Right lobe of liver (tissue), 4 donors: ENCODE measurements at regions not wholly inside any gene's neighbourhood (a gene's known extent, or its start where the extent isn't known, plus 50 kb on each side); places are given as distances from the start of the nearest gene placed in this dataset.

ENCODE experiments used
- POLR2A ChIP-seq: fragments of 450-650 bp; IDR thresholded peaks from one replicate; pipeline ENCODE4 v1.6.1; 2017; ENCODE audit warnings: antibody characterized with exemption, mild to moderate bottlenecking
- TF ChIP-seq, protein P1 (sequence below), 4 donors: fragments of 200-600 bp in 3 of 4; fragments of 450-650 bp in 1 of 4; IDR thresholded peaks; one replicate each; pipeline versions ENCODE4 v1.5.1 to v1.8.0; 2016 to 2022; ENCODE audit warnings: antibody characterized with exemption in 4 of 4, mild to moderate bottlenecking in 2 of 4
- donor health status: DM: no; HTN: no; CAD: no.
- donor health status: DM: no; HTN: no; CAD: no.
- donor health status: DM: no; HTN: yes; CAD: no.

DNA sequence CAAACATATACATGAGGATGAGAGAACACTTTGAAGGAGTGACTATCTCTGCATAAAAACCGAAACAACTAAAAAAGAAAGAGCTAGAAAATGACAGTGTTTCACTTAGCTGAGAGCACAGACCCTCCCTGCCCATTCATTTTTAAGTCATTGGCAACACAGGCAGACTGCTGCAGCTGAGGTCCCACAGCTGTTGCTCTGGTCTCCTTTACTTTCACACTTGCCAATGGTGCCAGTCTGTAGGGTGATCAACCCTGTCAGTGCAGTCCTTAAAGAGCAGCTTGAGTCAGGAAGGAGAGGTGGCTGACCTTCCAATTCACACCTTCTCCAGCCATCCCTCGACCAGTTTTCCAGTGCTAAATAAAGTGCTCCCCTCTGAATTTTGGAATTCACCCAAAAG lies 508.3 kb upstream of the CCNG1 start:
- TF ChIP-seq, protein P1, sequence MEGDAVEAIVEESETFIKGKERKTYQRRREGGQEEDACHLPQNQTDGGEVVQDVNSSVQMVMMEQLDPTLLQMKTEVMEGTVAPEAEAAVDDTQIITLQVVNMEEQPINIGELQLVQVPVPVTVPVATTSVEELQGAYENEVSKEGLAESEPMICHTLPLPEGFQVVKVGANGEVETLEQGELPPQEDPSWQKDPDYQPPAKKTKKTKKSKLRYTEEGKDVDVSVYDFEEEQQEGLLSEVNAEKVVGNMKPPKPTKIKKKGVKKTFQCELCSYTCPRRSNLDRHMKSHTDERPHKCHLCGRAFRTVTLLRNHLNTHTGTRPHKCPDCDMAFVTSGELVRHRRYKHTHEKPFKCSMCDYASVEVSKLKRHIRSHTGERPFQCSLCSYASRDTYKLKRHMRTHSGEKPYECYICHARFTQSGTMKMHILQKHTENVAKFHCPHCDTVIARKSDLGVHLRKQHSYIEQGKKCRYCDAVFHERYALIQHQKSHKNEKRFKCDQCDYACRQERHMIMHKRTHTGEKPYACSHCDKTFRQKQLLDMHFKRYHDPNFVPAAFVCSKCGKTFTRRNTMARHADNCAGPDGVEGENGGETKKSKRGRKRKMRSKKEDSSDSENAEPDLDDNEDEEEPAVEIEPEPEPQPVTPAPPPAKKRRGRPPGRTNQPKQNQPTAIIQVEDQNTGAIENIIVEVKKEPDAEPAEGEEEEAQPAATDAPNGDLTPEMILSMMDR (IDR thresholded peaks at IDR 0.05): no peak
- TF ChIP-seq POLR2A: no peak
